Inflammatory macrophage treated with lipopolysaccharide for 4 hours (primary cell): ENCODE measurements at regions not wholly inside any gene's neighbourhood (a gene's known extent, or its start where the extent isn't known, plus 50 kb on each side); places are given as distances from the start of the nearest gene placed in this dataset.
"Not testable (repeated sequence)": the region's sequence is repeated elsewhere in the genome, so short reads cannot be mapped to it uniquely, and the experiment has no call there.

Experiments
- DNase-seq: peaks from one replicate; pipeline ENCODE4 v3.0.0-alpha.2; 2020

DNA sequence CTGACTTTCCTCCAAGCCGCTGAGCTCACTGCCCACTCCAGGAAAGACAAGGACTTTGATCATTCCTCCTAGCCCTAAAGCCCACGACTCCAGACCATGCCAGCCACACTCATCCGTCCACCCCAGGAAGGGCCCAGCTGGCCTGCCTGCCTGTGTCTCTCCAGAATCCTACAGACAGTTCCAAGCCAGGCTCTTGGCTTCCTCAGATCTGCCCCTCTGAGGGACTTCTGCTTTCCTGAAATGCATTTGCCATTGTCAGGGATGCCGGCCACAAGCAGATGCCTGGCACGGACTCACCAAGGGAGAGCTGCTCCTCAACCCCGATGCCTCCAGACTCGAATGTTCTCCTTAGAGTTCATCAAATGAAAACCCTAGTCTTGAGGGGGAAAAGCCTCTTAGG lies 155.8 kb downstream of the OAT start:
- no peak for DNase-seq

DNA sequence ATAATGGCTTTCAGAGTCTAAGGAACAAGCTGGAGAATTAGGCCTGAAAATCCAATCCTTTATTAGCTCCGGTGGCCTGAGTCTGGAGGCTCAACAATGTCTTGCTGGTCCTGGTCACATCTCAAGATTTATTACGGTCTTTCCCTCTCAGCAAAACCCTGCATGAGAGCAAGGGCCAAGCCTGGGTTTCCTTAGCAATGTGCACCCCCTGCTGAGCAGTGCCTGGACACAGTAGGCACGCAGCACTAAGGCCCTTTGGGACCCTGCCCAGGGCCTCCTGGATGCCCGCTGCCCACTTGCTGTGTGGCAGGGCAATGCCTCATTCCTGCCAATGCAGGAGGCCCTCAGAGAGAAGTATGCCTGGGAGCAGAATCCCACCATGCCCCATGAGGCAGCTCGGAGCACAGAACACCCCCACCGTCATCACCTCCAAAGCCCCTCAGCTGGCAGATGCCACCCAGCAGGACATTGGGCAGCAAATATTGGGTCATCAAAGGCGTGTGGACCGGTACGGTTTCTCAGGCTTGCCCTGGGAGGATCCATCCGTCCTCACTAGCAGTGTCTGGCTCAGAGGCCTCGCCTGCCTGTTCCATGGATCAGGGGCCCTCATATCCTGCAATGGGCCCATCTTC lies 156.4 kb downstream of the OAT start:
- DNase-seq = no peak

DNA sequence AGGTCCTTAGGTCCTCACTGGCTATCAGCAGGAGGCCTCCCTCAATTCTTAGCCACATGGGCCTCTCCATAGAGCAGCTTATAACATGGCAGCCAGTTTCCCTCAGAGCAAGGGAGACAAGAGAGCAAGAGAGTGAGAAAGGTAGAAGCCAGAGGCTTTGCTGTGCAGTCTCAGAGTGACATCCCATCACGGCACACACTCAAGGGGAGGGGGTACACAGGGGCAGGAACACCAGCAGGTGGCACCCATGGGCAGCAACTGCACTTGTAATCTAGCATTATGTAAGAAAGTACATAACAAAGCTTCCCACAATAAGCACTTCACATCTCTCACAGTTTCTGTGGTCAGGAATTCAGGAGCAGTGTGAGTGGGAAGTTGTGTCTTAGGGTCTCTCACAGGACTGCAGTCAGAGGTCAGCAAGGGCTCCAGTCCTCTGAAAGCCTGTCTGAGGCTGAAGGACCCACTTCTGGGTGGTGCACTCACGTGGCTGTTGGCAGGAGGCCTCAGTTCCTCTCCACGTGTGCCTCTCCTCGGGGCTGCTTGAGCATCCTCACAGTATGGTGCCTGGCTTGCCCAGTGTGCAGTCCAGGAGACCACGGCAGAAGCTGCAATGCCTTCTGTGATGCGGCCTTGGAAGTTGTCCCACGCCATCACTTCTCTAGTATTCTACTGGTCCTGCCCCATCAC lies 159.4 kb downstream of the OAT start:
- peak; percentile 46 for DNase-seq

DNA sequence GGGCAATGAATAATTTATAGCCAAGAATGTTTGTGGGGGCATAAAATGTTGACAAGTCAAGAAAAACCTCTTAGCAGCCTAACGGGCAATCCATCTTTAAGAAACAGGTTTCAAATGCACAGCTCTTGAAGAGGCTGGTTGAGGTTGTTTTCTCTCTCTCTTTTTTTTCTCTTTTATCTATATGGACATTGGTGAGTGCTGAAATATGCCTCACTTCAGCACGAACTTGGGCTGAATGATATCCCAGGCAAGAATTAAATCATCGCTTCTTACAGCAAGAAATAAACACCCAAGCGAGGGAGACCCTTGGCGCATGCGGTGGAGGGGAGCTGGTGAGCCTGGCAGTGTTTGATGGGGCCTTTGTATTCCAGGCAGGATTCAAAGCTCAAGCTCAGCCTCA lies 160.9 kb downstream of the OAT start:
- DNase-seq = no peak

GRCh38 chr10:124256151-124256550 lies 162.6 kb downstream of the OAT start:
- DNase-seq = no peak

GRCh38 chr10:124255556-124255955 lies 162.2 kb upstream of the CHST15 start:
- no peak for DNase-seq

DNA sequence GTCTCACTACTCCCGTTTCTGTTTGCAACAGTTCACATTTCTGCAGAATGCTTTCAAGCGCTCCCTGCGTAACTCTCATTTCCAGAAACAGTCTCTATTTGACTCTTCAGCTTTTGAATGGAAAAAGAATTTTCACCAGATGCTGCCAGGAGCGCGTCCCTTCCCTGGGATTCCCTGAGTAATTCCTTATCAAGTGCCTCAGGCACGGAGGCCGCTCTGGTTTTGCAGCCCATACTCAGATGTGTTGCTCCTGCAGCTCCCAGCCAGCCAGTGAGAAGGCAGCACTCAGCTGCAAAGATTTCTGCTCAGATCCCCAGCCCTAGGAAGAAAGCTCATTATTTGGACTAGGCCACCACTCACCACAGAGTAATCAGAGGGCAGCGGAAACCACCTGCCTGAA lies 161.1 kb upstream of the CHST15 start:
- DNase-seq = no peak

GRCh38 chr10:124253006-124253405 lies 159.6 kb upstream of the CHST15 start:
- DNase-seq = no peak

DNA sequence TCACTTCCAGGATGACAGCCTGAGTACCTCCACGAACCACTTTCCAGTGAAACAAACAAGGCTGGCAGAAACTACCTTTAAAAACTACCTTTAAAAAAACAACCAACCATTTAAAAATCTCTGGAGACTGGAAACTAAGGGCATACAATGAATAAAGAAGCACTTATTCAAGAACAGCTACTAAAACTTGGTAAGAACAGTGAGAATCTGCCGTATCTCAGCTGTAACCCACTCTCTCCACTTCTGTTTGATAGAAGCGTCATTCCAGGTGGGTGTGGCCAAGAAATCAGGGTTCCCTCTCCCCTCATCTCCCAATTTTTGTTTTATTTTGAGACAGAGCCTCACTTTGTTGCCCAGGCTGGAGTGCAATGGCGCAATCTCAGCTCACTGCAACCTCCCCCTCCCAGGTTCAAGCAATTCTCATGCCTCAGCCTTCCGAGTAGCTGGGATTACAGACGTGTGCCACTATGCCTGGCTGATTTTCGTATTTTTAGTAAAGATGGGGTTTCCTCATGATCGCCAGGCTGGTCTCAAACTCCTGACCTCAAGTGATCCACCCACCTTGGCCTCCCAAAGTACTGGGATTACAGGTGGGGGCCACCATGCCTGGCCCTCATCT lies 158.8 kb upstream of the CHST15 start:
- no peak for DNase-seq

DNA sequence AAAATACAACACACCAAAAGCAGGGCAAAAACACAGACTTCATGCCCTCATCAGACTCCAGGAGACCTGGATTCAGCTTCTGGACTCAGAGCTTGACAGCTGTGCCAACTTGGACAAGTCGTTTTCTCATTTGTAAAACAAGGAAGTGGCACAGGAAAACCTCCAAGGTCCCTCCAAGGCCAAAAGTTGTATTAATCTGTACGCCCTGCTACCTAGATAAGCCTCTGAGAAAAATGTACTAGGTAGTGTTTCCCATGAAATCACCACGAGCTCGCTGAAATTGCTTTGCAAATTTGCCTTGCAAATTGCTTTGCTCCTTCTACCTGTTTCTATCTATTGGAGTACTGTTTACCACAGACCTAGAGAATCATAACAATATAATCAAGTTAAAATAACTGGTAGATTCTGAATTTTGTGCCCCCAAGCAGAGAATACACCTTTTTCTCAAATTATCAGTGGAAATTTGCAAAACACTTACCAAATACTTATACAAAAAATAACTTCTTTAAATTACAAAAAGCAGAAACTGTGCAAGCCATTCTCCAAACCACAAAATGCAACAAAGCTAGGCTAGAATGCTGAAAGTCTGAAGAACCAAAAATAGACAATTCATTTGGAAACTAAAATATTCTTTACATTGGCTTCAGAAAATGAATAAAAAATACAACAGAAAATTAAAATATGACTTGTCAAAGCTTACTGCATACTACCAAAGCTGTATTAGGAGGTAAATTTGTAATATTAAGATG lies 158.1 kb upstream of the CHST15 start:
- DNase-seq = peak; percentile 56

DNA sequence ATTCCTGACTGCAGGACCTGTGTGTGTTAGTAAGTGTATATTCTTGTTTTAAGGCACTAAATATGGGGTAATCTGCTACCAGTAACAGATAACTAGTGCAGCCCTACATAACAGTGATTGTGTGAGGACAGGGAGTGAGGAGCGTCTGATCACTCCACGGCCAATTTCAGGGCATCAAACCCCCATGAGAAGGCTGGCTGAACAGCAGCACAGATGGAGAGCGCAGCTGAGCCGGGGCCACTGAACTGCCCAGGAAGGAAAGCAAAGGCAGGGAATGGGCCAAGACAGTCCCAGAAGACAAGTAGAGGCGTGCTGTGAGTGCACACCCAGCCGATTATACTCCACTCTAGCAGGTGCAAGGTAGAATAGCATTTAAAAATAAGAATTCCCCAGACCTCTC lies 157.1 kb upstream of the CHST15 start:
- DNase-seq = no peak

- DNase-seq = peak; percentile 29
Observed at GRCh38 chr10:124249812-124250432, 156.5 kb upstream of the CHST15 start.

- DNase-seq = no peak
Observed at GRCh38 chr10:124249196-124249595, 155.8 kb upstream of the CHST15 start.

GRCh38 chr10:124248056-124249045 lies 155.0 kb upstream of the CHST15 start:
- DNase-seq = peak; percentile 24

DNA sequence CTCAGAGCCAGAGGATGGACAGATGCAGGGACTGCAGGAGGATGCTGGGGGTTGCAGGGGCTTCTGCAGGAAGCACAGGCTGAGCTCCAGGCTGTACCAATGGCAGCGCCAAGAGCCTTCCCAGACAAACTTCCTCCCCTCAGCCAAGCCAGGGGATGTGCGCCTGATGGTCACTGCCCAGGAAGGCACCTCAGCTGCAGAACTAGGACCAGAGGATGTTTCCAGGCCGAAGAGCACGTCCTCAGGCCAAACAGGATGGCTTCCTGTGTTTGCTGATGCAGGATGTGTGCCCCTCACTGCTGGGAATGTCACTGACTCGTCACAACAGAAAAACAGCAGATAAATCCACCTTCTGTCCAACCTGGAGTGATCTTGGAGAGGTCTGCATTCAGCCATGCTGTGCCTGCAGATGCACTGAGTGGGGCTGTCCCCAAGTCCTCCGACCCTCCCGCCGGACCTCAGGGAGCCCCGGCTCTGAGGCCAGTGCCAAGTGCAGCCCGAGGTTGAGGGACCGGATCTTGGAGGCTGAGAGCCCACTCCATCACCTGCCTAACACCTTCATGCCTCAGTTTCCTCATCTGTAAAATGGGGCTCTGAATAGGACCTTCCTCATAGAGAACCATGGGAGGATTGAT lies 152.5 kb upstream of the CHST15 start:
- DNase-seq = no peak

GRCh38 chr10:124245191-124245590 lies 151.8 kb upstream of the CHST15 start:
- no peak for DNase-seq

DNA sequence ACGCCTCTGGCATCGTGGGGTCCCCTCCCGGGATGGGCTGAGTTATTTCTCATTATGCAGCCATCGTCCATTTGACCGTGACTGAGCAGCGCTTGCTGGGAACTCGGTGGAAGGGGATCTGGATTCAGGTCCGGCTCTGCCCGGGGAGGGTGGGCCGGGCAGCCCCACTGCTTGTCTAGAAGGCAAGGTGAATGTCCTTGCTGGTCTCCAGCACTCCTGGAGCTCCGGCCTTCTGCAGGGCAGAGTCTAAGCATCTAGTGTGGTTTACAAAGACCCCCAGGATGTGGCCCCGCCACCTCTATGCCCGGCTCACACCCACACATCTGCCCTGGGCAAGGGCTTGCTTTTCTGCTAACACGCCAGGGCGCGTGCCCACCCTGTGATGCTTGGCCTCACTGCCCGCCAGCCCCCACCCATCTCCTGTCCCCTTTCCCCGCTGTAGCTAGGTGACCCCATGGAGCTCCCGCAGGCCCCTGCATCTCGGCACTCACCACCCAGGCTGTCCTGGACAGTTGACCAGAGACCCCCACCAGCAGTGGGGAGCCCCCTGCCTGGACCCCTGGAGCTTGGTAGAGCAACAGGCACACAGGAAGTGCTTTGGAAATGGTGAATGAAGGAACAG lies 151.0 kb upstream of the CHST15 start:
- no peak for DNase-seq

DNA sequence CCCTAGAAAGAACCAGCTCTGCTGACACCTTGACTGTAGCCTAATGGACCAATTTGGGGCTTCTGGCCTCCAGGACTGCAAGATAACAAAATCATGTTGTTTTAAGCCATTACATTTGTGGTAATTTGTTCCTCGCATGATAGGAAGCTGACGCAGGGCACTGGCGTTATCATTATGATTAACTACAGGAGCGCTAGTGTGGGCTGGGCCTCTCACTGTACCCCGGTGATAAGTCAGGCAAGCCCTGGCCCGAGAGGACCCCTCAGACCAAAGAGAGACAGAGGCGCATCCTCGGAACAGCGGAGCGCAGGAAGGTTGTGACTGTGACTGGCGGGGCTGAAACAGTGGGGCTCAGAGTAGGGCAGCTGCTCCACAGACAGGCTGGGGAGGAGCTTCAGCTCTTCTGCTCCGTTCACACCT lies 150.3 kb upstream of the CHST15 start:
- no peak for DNase-seq

DNA sequence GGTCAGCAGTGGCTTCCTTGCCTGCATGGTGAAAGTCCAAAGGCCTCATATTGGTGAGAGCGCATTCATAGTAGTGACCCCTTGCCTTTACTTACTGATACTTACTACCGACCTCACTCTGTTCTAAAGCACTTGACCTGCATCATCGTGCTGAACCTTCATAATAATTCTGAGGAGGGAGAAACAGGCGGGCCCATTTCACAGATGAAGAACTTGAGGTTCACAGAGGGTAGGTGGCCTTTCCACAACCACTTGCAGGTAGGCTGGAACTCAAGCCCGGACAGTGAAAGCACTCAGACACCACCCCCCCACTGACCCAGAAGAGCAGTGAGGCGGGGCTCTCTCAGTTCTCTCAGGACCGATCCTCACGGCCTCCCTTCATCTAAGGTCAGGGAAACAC lies 149.4 kb upstream of the CHST15 start:
- no peak for DNase-seq

- DNase-seq = no peak
Observed at GRCh38 chr10:124242365-124242764, 149.0 kb upstream of the CHST15 start.

GRCh38 chr10:124241510-124241909 lies 148.1 kb upstream of the CHST15 start:
- not testable (repeated sequence) for DNase-seq
